ENCODE measurements at regions not wholly inside any gene's neighbourhood (a gene's known extent, or its start where the extent isn't known, plus 50 kb on each side); places are given as distances from the start of the nearest gene placed in this dataset.

DNA sequence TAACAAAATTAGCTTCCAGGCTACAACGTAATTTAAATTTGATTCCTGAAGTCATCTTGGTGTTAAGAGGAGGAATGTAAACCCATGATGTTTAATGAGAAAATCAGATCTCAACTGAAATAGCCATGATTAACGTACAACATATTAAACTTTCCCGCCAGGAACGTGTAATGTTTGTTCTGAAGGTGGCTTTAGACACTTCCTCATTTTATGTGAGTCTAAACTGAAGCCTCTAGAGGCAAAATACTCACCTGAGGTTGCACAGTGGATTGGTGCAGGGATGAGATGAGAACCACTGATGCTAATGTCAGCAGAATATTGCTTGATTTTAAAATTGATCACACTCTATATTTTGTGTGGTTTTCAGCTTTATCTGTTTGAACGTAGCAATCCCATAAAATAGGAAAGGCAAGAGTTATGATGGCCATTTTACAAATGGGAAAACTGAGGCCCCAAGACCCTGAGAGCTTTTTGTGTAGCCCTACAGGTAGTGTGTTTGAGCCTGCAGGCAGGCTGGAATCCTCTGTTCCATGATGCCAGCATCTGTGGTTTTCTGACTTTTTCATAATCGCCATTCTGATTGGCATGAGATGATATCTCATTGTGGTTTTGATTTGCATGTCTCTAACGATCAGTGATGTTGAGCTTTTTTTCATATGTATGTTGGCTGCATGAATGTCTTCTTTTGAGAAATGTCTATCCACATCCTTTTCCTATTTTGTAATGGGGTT is 243.7 kb upstream of the BMPER start:
- POLR2A ChIA-PET, result no interaction called here

DNA sequence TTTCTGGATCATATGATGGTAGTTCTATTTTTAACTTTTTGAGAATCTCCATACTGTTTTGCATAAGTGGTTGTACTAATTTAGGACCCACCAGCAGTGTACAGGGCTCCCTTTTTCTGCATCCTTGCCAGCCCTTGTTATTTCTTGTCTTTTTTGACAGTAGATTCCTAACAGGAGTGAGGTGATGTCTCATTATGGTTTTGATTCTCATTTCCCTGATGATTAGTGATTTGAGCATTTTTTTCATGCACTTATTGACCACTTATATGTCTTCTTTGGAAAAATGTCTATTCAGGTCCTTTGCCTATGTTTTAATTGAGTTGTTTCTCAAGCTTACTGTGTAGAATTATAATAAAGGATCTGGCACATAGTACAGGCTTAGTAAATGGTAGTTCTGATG is 238.8 kb upstream of the BMPER start:
- Histone ChIP-seq H3K9me3 (replicated peaks; ENCODE audit: control insufficient read depth, insufficient read depth, low read depth, low read length) (no peaks in the 10 kb centered on the region), H4K20me1 (replicated peaks; ENCODE audit: control insufficient read depth, insufficient read depth, low read length) (no peaks in the 10 kb centered on the region), H2AFZ (ENCODE audit: low read depth, low read length) (no peak overlapping the region), H3K9ac (ENCODE audit: insufficient read depth in 1 of 2, low read depth in 2 of 2, low read length in 2 of 2) (no peak overlapping the region), H3K27ac (ENCODE audit: extremely low read depth, low read depth, low read length) (no peak overlapping the region), H3K36me3 (ENCODE audit: control insufficient read depth, insufficient read depth, low read length) (no peaks in the 10 kb centered on the region), H3K4me3 (no peak overlapping the region), H3K79me2 (ENCODE audit: control insufficient read depth, insufficient read depth, low read length) (no peaks in the 10 kb centered on the region), H3K27me3 (ENCODE audit: control insufficient read depth in 2 of 2, insufficient read depth in 2 of 2, low read length in 2 of 2) (no peaks in the 10 kb centered on the region), H3K4me2 (ENCODE audit: insufficient read depth, low read length) (no peak overlapping the region), H3K4me1 (replicated peaks in 1 of 2; ENCODE audit: control insufficient read depth in 2 of 2, insufficient read depth in 2 of 2, low read length in 2 of 2) (no peaks in the 10 kb centered on the region), H3K9me1 (ENCODE audit: control insufficient read depth, insufficient read depth, low read length) (no peaks in the 10 kb centered on the region)
- in situ Hi-C loops (cut with MboI), result no loop called here
- ChIA-PET CTCF (ENCODE audit: low intra/inter-chr PET ratio) (no interaction called here), POLR2A (no interaction called here)
- ATAC-seq (no peak), DNase-seq (ENCODE audit: extremely low read depth in 1 of 4, low spot score in 3 of 4) (no peak), FAIRE-seq (no peak)
- BruUV-seq (replicated peaks), result no TSS peak
- intact Hi-C loops (cut with micrococcal nuclease), result no loop called here
- no peak for TF ChIP-seq SETDB1 (IDR thresholded peaks at IDR 0.05; ENCODE audit: low read length)
- TF ChIP-seq, protein P1, sequence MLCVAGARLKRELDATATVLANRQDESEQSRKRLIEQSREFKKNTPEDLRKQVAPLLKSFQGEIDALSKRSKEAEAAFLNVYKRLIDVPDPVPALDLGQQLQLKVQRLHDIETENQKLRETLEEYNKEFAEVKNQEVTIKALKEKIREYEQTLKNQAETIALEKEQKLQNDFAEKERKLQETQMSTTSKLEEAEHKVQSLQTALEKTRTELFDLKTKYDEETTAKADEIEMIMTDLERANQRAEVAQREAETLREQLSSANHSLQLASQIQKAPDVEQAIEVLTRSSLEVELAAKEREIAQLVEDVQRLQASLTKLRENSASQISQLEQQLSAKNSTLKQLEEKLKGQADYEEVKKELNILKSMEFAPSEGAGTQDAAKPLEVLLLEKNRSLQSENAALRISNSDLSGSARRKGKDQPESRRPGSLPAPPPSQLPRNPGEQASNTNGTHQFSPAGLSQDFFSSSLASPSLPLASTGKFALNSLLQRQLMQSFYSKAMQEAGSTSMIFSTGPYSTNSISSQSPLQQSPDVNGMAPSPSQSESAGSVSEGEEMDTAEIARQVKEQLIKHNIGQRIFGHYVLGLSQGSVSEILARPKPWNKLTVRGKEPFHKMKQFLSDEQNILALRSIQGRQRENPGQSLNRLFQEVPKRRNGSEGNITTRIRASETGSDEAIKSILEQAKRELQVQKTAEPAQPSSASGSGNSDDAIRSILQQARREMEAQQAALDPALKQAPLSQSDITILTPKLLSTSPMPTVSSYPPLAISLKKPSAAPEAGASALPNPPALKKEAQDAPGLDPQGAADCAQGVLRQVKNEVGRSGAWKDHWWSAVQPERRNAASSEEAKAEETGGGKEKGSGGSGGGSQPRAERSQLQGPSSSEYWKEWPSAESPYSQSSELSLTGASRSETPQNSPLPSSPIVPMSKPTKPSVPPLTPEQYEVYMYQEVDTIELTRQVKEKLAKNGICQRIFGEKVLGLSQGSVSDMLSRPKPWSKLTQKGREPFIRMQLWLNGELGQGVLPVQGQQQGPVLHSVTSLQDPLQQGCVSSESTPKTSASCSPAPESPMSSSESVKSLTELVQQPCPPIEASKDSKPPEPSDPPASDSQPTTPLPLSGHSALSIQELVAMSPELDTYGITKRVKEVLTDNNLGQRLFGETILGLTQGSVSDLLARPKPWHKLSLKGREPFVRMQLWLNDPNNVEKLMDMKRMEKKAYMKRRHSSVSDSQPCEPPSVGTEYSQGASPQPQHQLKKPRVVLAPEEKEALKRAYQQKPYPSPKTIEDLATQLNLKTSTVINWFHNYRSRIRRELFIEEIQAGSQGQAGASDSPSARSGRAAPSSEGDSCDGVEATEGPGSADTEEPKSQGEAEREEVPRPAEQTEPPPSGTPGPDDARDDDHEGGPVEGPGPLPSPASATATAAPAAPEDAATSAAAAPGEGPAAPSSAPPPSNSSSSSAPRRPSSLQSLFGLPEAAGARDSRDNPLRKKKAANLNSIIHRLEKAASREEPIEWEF (CRISPR knock-in tag; IDR thresholded peaks at IDR 0.05), result no peak

More for the DNA sequence above, 243.7 kb upstream of the BMPER start:
- in situ Hi-C loops (cut with MboI), result no loop called here
- H3K9me3 ChIP-seq (replicated peaks; ENCODE audit: control insufficient read depth, insufficient read depth, low read depth, low read length), result no peaks in the 10 kb centered on the region
- H3K4me3 ChIP-seq, result no peak overlapping the region
- H2AFZ ChIP-seq (ENCODE audit: low read depth, low read length), result no peak overlapping the region
- no peak overlapping the region for H3K4me2 ChIP-seq (ENCODE audit: insufficient read depth, low read length)
- ATAC-seq, result no peak
- no peaks in the 10 kb centered on the region for H3K4me1 ChIP-seq (replicated peaks in 1 of 2; ENCODE audit: control insufficient read depth in 2 of 2, insufficient read depth in 2 of 2, low read length in 2 of 2)
- H3K79me2 ChIP-seq (ENCODE audit: control insufficient read depth, insufficient read depth, low read length), result no peaks in the 10 kb centered on the region
- no peaks in the 10 kb centered on the region for H3K36me3 ChIP-seq (ENCODE audit: control insufficient read depth, insufficient read depth, low read length)
- no peak for DNase-seq (ENCODE audit: extremely low read depth in 1 of 4, low spot score in 3 of 4)
- TF ChIP-seq MED1 (CRISPR knock-in tag; IDR thresholded peaks at IDR 0.05; ENCODE audit: borderline replicate concordance), result no peak
- peak; percentile 65 for TF ChIP-seq SPI1 (IDR thresholded peaks at IDR 0.05; ENCODE audit: borderline replicate concordance, low read depth, low read length)
- TF ChIP-seq ZBTB17 (CRISPR knock-in tag; IDR thresholded peaks at IDR 0.05), result no peak
- no peak for TF ChIP-seq ZNF507 (tag; conservative IDR thresholded peaks at IDR 0.05)
- no peak for TF ChIP-seq MXI1 (IDR thresholded peaks at IDR 0.05; ENCODE audit: low read depth, low read length)
- TF ChIP-seq MTF1 (CRISPR knock-in tag; IDR thresholded peaks at IDR 0.05; ENCODE audit: borderline replicate concordance), result no peak
- BruUV-seq (replicated peaks), result no TSS peak
- CTCF ChIA-PET (ENCODE audit: low intra/inter-chr PET ratio), result no interaction called here
- H3K9me1 ChIP-seq (ENCODE audit: control insufficient read depth, insufficient read depth, low read length), result no peaks in the 10 kb centered on the region
- H3K27ac ChIP-seq (ENCODE audit: extremely low read depth, low read depth, low read length), result no peak overlapping the region
- H3K9ac ChIP-seq (ENCODE audit: insufficient read depth in 1 of 2, low read depth in 2 of 2, low read length in 2 of 2), result no peak overlapping the region
- no peaks in the 10 kb centered on the region for H4K20me1 ChIP-seq (replicated peaks; ENCODE audit: control insufficient read depth, insufficient read depth, low read length)
- no peak for FAIRE-seq
- no peaks in the 10 kb centered on the region for H3K27me3 ChIP-seq (ENCODE audit: control insufficient read depth in 2 of 2, insufficient read depth in 2 of 2, low read length in 2 of 2)
- intact Hi-C loops (cut with micrococcal nuclease), result no loop called here
- 0% methylated on average over 7 of the region's 7 CpGs for WGBS (ENCODE audit: insufficient coverage, low coverage, missing lambda C conversion rate)
